ENCODE measurements at regions not wholly inside any gene's neighbourhood (a gene's known extent, or its start where the extent isn't known, plus 50 kb on each side); places are given as distances from the start of the nearest gene placed in this dataset.

- intact Hi-C loops (cut with micrococcal nuclease) = no loop called here
- no peak for ATAC-seq
- DNase-seq = no peak
Observed at GRCh38 chr1:98068016-98068415, 147.2 kb upstream of the DPYD start.

DNA sequence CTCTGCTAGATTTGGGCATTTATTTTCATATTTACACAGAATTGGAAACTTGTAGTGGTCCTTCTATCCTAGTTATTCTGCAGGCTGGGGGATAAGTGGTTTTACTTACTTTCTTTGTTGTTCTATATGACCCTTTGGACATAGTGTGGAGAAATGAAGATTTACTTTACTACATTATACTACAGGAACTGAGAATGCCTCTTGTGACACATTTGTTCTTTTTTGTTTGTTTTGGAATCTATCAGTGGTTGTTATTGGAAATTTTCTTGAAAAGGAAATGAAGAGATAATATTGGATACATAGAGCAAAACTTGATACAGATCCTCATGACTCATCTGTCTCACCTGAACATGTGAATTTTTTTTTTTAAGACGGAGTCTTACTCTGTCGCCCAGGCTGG lies 146.1 kb upstream of the DPYD start:
- DNase-seq (no peak), ATAC-seq (no peak)
- intact Hi-C loops (cut with micrococcal nuclease) = no loop called here

- intact Hi-C loops (cut with micrococcal nuclease) = no loop called here
- no peak for DNase-seq
- no peak for ATAC-seq
Observed at GRCh38 chr1:98059620-98060019, 138.8 kb upstream of the DPYD start.

DNA sequence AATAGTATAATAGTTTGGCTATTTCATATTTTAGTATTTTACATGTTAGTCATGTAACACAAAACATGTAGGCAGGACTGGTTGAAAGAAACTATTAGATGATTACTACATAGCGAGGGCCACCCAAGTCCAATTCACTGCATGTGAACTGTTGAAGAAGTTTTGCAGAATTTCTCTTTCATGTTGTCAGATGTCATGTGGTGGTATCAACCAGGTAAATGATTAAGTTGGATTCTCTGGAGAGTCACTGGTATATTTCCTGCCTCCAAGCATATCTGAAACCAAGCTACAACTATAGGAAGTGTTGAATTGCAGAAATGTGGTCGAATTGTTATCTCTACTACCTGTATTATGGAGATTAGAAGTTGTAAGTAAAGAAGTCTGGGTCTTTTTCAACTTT lies 137.8 kb upstream of the DPYD start:
- intact Hi-C loops (cut with micrococcal nuclease) = no loop called here
- DNase-seq (no peak), ATAC-seq (no peak)

- intact Hi-C loops (cut with micrococcal nuclease) = no loop called here
- ATAC-seq (no peak), DNase-seq (no peak)
Observed at GRCh38 chr1:98057236-98057910, 136.5 kb upstream of the DPYD start.

DNA sequence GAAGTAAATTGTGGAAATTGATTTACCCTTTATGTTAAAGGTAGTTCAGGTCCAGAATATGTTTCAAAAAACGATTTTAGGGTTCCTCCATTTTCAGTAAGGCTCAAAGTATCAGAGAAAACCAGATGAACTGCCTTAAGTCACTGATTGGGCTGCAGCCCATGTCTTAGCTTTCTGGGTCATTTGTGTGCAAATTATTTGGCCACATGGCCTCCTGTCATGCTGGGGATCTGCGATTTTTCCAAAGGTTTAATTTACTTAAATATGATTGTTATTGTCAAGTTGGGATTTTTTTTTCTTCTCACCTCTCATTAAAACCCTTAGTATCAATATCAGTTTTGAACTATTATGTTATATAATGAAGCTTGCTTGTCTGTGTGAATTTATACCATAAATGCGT lies 135.9 kb upstream of the DPYD start:
- ATAC-seq (no peak), DNase-seq (no peak)
- intact Hi-C loops (cut with micrococcal nuclease) = no loop called here

DNA sequence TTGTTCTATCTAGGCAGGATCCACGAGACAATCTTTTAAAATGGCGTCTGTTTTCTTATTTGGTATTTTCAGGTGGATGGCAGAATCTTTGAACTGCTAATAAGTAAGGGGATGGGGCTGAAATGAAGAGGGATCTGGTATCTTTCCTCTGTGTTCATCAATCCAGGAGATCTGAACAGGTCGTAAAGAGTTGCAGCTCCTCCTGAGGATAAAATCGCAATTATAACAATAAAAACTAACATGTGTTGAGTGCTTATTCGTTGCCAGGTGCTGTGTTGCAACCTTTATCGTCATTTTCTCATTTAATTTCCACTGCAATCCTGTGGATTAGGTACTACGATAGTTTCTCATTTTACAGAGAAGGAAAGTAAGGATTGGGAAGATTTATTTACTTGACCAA lies 134.6 kb upstream of the DPYD start:
- DNase-seq = no peak
- intact Hi-C loops (cut with micrococcal nuclease) = no loop called here
- no peak for ATAC-seq

DNA sequence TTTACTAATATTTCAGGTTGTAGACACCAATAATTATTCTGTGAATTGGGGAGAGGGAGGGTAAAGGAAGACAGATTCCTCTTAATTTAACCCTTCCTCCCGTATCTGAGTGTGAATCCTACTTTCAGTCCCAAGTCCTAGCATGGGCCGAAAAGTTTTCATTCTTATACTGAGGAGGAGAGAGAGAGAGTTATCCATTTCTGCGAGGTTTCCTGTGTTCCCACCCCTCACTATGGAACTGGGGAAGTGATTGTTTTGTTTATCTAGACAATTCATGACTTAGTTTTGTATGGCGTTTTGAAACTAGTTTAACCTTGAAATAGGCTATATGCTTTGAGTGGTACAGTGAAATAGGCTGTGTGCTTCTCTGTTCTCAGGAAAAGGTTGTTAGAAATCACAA lies 134.0 kb upstream of the DPYD start:
- intact Hi-C loops (cut with micrococcal nuclease) = loop anchor here (5.0 kb wide), 1 partner anchor 1087 kb away; no protein-coding TSS in a partner anchor
- ATAC-seq (no peak), DNase-seq (no peak)

- DNase-seq (no peak), ATAC-seq (no peak)
- intact Hi-C loops (cut with micrococcal nuclease) = loop anchor here (5.0 kb wide), 1 partner anchor 1087 kb away; no protein-coding TSS in a partner anchor
Observed at GRCh38 chr1:98054367-98054701, 133.5 kb upstream of the DPYD start.

DNA sequence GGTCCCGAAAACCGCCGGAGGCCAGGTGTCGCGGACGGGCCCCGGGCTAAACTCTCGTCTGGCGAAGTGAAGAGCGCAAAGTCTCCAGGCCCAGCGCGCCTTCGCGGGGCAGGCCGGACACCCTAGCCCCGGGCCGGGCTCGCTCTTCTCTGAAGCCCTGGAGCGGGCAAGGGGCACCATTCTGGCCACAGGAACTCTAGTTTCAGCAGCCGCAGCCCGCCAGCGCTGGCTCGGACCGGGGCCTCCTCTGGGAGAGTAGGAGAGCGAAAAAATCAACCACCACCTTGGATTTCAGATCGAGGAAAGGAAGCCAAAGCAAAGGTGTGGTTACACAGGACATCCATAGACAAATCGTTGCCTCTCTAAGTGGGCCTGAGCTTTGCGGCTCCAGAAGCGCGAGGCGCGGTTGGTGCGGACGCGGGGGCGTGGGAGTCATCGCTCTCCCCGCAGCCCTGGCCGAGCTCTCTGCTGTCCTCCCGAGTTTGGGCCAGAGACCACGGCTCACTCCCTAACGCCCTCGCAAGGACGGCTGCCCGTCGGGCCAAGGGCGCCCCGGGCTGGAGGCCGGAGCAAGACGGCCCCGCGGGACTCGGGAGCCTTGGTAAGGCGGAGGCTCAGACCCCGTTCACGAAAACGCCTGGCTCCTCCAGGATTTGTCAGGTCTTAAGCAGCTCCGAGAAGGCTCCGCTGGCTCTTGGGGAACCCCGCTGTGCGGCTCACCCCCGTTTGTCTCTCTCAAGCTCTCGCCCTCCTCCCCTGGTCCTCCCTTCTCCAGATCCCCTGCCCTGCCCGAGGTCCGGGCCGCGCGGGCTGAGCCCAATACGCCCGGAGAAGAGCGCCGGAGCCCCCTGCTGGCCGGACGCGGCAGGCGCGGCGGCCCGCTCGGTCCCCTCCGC lies 132.9 kb upstream of the DPYD start:
- intact Hi-C loops (cut with micrococcal nuclease) = loop anchor here (5.0 kb wide), 1 partner anchor 1086 kb away; no protein-coding TSS in a partner anchor
- ATAC-seq (peak; percentile 100), DNase-seq (peak; percentile 76)

GRCh38 chr1:98051065-98051675 lies 130.3 kb upstream of the DPYD start:
- DNase-seq = peak; percentile 48
- no peak for ATAC-seq

DNA sequence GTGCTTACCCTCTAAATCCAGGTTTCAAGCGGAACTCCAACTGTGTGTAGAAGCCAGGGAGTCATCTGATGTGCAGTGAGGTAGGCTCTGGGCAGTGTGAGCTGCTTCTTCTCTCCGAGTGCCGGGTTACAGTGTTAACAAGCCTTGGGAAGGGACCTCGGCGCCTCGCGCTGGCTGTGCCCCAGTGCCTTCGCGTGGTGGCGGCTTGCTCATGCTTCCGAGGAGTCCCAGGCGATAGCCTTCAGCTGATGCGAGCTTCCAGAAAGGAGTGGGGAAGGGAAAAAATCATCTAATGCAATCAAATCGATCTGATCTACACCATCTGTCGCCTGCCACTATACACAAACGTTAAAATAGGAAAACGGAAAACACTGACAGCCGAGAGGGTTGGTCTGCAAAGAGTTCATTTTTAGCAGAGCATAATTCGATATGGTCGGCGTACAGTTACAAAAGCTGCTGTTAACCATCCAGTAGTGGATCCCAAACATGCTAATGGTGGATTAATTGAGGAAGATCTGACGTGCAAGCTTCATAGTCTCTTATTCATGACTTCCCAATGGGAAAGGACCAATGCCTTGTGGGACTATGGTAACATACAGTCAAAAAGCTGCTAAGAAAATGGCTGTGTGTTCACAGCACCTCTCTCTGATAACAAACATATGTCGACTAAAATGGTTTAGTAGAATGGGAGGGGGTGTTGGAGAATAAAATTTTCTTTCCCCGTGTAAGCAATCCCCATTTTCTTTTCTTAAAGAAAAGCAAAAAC lies 128.7 kb upstream of the DPYD start:
- ATAC-seq = no peak
- intact Hi-C loops (cut with micrococcal nuclease) = loop anchor here (5.0 kb wide), 1 partner anchor 1082 kb away; no protein-coding TSS in a partner anchor
- peak; percentile 18 for DNase-seq

More at GRCh38 chr1:98051065-98051675, 130.3 kb upstream of the DPYD start:
- intact Hi-C loops (cut with micrococcal nuclease) = loop anchor here (5.0 kb wide), 1 partner anchor 1084 kb away; no protein-coding TSS in a partner anchor

DNA sequence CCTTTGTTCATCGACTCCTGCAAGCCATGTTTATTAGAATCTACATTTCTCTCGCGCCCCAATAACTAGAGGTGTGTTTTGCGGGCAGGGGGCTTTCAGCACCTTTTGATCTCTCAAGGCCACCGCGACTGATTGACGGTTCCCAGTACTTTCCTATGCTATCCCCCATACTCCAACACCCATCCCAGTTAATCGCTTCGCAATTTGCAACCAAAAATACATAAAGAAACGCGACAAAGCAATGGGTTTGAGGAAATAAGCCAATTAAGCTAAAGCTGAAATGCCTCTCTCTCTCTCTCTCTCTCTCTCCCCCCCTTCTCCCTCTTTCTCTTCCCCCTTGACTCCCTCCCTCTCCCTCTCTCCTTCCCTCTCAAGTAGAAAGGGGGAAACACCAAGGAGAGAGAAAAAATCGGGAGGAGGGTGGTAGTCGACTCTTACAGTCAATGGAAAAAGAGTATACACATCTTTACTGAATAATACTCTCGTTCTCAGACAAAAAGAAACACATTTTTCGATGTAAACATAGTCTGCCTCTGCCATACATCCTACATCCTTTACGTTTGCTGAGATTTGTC lies 128.0 kb upstream of the DPYD start:
- no peak for DNase-seq
- intact Hi-C loops (cut with micrococcal nuclease) = no loop called here
- no peak for ATAC-seq

- intact Hi-C loops (cut with micrococcal nuclease) = no loop called here
- ATAC-seq = peak; percentile 88
- peak; percentile 82 for DNase-seq
Observed at GRCh38 chr1:98048244-98048643, 127.4 kb upstream of the DPYD start.

DNA sequence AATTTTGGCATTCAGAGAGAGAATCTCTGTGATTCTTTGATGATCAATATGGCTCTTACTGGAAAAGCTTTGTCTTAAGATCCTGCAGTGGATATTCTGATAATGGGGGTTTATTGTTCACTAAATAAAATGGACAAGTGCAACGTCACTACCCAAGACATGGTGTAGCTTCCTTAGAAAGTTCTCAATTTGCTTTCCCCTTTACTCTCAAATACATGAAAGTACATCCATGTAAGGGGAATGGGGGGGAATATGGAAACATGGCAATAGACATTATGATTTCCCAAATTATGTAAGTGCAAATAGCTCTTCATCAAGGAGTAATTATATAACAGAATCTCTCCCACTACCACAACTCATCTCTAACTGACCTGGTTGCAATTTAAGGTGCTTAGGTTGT lies 126.3 kb upstream of the DPYD start:
- intact Hi-C loops (cut with micrococcal nuclease) = no loop called here
- DNase-seq = no peak
- ATAC-seq = no peak

GRCh38 chr1:98045767-98046641 lies 125.2 kb upstream of the DPYD start:
- intact Hi-C loops (cut with micrococcal nuclease) = no loop called here
- DNase-seq (peak; percentile 22), ATAC-seq (no peak)

GRCh38 chr1:98045211-98045766 lies 124.5 kb upstream of the DPYD start:
- ATAC-seq (no peak), DNase-seq (peak; percentile 21)
- intact Hi-C loops (cut with micrococcal nuclease) = no loop called here

- ATAC-seq = no peak
- DNase-seq = no peak
Observed at GRCh38 chr1:98044766-98045165, 123.9 kb upstream of the DPYD start.

More at GRCh38 chr1:98044766-98045165, 123.9 kb upstream of the DPYD start:
- intact Hi-C loops (cut with micrococcal nuclease) = no loop called here

All from left ventricle myocardium superior (tissue), 1 donor.